AG10803 (cell line): ENCODE measurements at regions not wholly inside any gene's neighbourhood (a gene's known extent, or its start where the extent isn't known, plus 50 kb on each side); places are given as distances from the start of the nearest gene placed in this dataset.
"Not testable (repeated sequence)": the region's sequence is repeated elsewhere in the genome, so short reads cannot be mapped to it uniquely, and the experiment has no call there.

ENCODE experiments used
- DNase-seq: peaks from one replicate; pipeline ENCODE4 v3.0.0; 2010; ENCODE audit warnings: low read depth
- H3K4me3 ChIP-seq: 2 replicates; pipeline ENCODE4 v1.5.1; 2011; ENCODE audit warnings: mild to moderate bottlenecking, low read length, control low read depth
- TF ChIP-seq, protein P1 (sequence below): conservative IDR thresholded peaks from 2 replicates; pipeline ENCODE4 v1.5.1; 2011; ENCODE audit warnings: mild to moderate bottlenecking, low read length, control low read depth, inconsistent platforms

- H3K4me3 ChIP-seq: no peak overlapping the region
- peak; percentile 80 for DNase-seq
- TF ChIP-seq, protein P1, sequence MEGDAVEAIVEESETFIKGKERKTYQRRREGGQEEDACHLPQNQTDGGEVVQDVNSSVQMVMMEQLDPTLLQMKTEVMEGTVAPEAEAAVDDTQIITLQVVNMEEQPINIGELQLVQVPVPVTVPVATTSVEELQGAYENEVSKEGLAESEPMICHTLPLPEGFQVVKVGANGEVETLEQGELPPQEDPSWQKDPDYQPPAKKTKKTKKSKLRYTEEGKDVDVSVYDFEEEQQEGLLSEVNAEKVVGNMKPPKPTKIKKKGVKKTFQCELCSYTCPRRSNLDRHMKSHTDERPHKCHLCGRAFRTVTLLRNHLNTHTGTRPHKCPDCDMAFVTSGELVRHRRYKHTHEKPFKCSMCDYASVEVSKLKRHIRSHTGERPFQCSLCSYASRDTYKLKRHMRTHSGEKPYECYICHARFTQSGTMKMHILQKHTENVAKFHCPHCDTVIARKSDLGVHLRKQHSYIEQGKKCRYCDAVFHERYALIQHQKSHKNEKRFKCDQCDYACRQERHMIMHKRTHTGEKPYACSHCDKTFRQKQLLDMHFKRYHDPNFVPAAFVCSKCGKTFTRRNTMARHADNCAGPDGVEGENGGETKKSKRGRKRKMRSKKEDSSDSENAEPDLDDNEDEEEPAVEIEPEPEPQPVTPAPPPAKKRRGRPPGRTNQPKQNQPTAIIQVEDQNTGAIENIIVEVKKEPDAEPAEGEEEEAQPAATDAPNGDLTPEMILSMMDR: no peak
Observed at GRCh38 chrX:45428831-45429230, 228.2 kb upstream of the DIPK2B start.

- peak; percentile 65 for DNase-seq
- no peak overlapping the region for H3K4me3 ChIP-seq
- TF ChIP-seq, protein P1: no peak
Observed at GRCh38 chrX:45424326-45424725, 223.7 kb upstream of the DIPK2B start.

GRCh38 chrX:45422216-45422925, 221.7 kb upstream of the DIPK2B start:
- peak; percentile 86 for DNase-seq
- H3K4me3 ChIP-seq: no peak overlapping the region
- TF ChIP-seq, protein P1: no peak

DNA sequence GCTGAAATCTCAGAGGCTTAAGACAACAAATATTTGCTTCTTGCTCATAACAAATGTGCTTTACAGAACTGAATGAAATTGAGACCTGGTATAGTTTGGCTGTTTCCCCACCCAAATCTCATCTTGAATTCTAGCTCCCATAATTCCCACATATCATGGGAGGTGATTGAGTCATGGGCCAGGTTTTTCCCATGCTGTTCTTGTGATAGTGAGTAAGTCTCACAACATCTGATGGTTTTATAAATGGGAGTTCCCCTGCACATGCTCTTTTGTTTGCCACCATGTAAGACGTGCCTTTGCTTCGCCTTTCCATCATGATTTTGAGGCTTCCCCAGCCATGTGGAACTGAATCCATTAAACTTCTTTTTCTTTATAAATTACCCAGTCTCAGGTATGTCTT, 221.1 kb upstream of the DIPK2B start:
- no peak for DNase-seq
- TF ChIP-seq, protein P1: no peak
- no peak overlapping the region for H3K4me3 ChIP-seq

DNA sequence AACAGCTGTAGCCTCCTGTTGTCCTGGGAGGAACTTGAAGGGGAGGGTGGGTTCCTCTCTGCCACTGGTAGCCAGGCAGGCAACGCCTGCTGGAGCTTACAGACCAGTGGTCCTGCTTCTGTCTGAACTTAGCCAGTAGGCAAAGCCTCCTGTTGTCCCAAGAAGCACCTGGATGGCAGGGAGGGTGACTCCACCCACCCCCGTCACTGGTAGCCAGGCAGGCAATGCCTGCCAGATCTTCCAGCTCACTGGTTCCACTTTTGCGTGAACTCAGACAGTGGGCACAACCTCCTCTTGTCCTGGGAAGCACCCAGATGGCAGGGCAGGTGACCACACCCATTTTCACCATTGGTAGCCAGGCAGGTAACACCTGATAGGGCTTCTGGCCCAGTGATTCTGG, 203.5 kb upstream of the DIPK2B start:
- TF ChIP-seq, protein P1: no peak

DNA sequence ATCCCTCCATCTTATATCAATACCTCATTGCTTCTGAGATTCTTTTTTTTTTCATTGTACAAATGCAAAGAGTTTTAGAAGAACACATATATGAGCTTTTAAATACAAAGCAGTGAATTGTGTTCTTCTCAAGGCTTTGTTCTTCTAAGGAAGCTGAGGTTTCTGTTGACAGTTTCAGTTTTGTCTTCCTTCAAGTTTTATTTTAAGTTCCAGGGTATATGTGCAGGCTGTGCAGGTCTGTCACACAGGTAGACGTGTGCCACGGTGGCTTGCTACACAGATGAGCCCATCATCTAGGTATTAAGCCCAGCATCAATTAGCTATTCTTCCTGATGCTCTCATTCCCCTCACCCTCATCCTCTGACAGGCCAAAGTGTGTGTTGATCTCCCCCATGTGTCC, 201.2 kb upstream of the DIPK2B start:
- no peak overlapping the region for H3K4me3 ChIP-seq
- TF ChIP-seq, protein P1: no peak
- DNase-seq: no peak

More for the DNA sequence above, 203.5 kb upstream of the DIPK2B start:
- DNase-seq: no peak
- no peak overlapping the region for H3K4me3 ChIP-seq

DNA sequence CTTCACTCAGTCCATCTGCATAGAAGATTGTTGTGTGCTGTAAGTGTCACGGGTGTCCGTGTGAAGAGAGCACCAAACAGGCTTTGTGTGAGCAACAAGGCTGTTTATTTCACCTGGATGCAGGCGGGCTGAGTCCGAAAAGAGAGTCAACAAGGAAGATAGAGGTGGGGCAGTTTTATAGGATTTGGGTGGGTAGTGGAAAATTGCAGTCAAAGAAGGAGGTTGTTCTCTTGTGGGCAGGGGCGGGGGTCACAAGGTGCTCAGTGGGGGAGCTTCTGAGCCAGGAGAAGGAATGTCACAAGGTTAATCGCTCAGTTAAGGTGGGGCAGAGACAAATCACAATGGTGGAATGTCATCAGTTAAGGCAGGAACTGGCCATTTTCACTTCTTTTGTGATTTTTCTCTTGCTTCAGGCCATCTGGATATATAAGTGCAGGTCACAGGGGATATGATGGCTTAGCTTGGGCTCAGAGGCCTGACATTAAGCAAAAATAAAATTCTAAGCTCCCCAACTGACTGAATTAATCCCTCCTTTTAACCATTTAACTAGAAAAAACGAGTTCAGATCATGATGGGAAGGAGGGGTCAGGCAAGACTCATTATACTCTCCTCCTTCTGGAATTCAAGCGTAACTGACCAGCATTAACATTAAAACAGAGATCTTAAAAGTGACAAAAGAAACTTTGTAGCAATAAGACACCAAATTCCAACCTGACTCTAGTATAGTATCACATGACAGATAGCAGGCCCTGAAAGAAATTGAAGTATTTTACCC, 200.5 kb upstream of the DIPK2B start:
- H3K4me3 ChIP-seq, DNase-seq: not testable (repeated sequence)
